Cardiac muscle cell (in vitro differentiated cells and primary cell): ENCODE measurements at regions not wholly inside any gene's neighbourhood (a gene's known extent, or its start where the extent isn't known, plus 50 kb on each side); places are given as distances from the start of the nearest gene placed in this dataset.

Experiments used
- DNase-seq, 2 donors: peaks; one replicate each; pipeline versions ENCODE4 v3.0.0 to v3.0.0-alpha.2; 2010 to 2017; ENCODE audit warnings: low read depth in 1 of 2, low spot score in 1 of 2
- H3K27ac ChIP-seq: fragments of 200-600 bp; sonication (generic); 2 replicates; pipeline ENCODE4 v1.5.1; 2016
- H3K27me3 ChIP-seq: fragments of 200-600 bp; sonication (generic); 2 replicates; pipeline ENCODE4 v1.6.0; 2016; ENCODE audit warnings: control low read depth
- H3K36me3 ChIP-seq: fragments of 200-600 bp; sonication (generic); 2 replicates; pipeline ENCODE4 v1.5.1; 2016; ENCODE audit warnings: control low read depth
- H3K4me1 ChIP-seq: fragments of 200-600 bp; sonication (generic); 2 replicates; pipeline ENCODE4 v1.8.1; 2017; ENCODE audit warnings: low read depth, mild to moderate bottlenecking, mixed run types
- H3K4me3 ChIP-seq: fragments of 200-600 bp; sonication (generic); 2 replicates; pipeline ENCODE4 v1.5.1; 2016; ENCODE audit warnings: mild to moderate bottlenecking
- H3K9me3 ChIP-seq: fragments of 200-600 bp; sonication (generic); 2 replicates; pipeline ENCODE4 v1.5.1; 2017; ENCODE audit warnings: low read depth, mild to moderate bottlenecking, control low read depth
- TF ChIP-seq, protein P1 (sequence below): IDR thresholded peaks from 2 replicates; pipeline ENCODE4 v1.5.1; 2012; ENCODE audit warnings: low read depth, mild to moderate bottlenecking, low read length

DNA sequence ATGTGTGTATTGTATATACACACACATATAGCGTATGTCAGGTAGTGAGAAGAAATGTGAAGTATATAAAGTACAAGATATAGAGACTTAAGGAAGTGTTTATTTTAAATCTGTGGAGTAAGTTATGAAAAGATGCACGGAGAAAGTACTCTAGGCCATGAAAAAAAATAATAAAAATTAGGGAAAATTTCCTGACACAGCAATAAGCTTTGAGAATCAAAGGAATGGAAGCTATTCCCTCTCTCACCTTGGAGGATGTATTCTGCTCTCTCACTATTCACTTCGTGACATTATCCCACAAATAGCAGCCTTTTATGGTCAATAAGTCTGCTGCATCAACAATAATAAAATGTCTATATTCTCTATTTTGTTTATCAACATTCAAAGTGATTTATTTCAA is 700.4 kb upstream of the RGS18 start:
- Histone ChIP-seq H3K9me3 (no peaks in the 10 kb centered on the region), H3K27me3 (no peaks in the 10 kb centered on the region), H3K36me3 (no peaks in the 10 kb centered on the region), H3K4me1 (no peaks in the 10 kb centered on the region), H3K4me3 (no peak overlapping the region), H3K27ac (no peak overlapping the region)
- no peak for DNase-seq
- TF ChIP-seq, protein P1, sequence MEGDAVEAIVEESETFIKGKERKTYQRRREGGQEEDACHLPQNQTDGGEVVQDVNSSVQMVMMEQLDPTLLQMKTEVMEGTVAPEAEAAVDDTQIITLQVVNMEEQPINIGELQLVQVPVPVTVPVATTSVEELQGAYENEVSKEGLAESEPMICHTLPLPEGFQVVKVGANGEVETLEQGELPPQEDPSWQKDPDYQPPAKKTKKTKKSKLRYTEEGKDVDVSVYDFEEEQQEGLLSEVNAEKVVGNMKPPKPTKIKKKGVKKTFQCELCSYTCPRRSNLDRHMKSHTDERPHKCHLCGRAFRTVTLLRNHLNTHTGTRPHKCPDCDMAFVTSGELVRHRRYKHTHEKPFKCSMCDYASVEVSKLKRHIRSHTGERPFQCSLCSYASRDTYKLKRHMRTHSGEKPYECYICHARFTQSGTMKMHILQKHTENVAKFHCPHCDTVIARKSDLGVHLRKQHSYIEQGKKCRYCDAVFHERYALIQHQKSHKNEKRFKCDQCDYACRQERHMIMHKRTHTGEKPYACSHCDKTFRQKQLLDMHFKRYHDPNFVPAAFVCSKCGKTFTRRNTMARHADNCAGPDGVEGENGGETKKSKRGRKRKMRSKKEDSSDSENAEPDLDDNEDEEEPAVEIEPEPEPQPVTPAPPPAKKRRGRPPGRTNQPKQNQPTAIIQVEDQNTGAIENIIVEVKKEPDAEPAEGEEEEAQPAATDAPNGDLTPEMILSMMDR: no peak

DNA sequence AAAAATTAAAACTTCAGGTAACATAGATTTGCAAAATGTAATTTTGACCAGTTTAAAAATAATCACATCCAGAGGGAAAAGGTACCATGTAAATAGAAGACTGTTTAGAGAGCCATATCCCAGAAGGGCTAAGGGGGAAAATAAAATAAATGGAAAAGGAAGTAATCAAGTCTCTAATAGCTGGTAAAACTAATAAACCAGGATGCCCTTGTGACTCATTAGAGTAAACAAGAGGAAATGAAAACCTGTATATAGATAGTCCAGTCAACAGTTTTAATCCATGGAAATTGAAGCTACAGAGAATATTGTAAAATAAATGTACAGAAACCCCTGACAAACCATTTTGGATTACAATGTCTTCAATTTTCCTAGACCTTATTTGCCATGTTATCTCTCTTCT is 698.0 kb upstream of the RGS18 start:
- Histone ChIP-seq H3K9me3 (no peaks in the 10 kb centered on the region), H3K27ac (no peak overlapping the region)
- TF ChIP-seq, protein P1: no peak

GRCh38 chr1:191483988-191484387 is 674.3 kb upstream of the RGS18 start:
- TF ChIP-seq, protein P1: no peak
- Histone ChIP-seq H3K4me1 (no peaks in the 10 kb centered on the region), H3K27me3 (no peaks in the 10 kb centered on the region), H3K27ac (no peak overlapping the region), H3K4me3 (no peak overlapping the region), H3K9me3 (no peaks in the 10 kb centered on the region), H3K36me3 (no peaks in the 10 kb centered on the region)
- DNase-seq: no peak

More for the DNA sequence above, 698.0 kb upstream of the RGS18 start:
- no peak for DNase-seq
- no peak overlapping the region for H3K4me3 ChIP-seq
- H3K4me1 ChIP-seq: no peaks in the 10 kb centered on the region
- H3K27me3 ChIP-seq: no peaks in the 10 kb centered on the region
- no peaks in the 10 kb centered on the region for H3K36me3 ChIP-seq

GRCh38 chr1:191490303-191490702 is 668.0 kb upstream of the RGS18 start:
- no peak overlapping the region for H3K27ac ChIP-seq
- no peaks in the 10 kb centered on the region for H3K36me3 ChIP-seq
- no peaks in the 10 kb centered on the region for H3K27me3 ChIP-seq
- H3K9me3 ChIP-seq: no peaks in the 10 kb centered on the region
- no peak overlapping the region for H3K4me3 ChIP-seq
- no peak for DNase-seq
- TF ChIP-seq, protein P1: no peak
- H3K4me1 ChIP-seq: no peaks in the 10 kb centered on the region

DNA sequence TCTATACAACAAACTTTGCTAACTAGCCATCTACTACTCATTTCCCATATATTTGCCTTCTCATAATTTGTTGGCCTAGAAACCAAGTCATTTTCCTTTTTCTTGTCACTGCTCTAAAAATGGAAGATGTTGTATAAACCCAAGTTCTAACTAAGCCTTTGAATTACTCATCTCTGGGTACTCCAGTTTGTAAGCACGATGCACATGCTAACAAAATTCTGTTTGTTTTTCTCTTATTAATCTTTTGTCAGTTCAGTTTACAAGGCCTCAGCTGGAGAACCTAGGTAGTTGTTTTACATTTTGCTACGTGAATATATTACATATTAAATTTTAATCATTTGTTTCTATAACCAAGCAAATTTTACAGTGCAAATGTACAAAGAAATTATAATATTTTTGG is 663.2 kb upstream of the RGS18 start:
- DNase-seq: no peak
- Histone ChIP-seq H3K27me3 (no peaks in the 10 kb centered on the region), H3K36me3 (no peaks in the 10 kb centered on the region), H3K9me3 (no peaks in the 10 kb centered on the region), H3K27ac (no peak overlapping the region), H3K4me3 (no peak overlapping the region), H3K4me1 (no peaks in the 10 kb centered on the region)
- TF ChIP-seq, protein P1: no peak

- H3K36me3 ChIP-seq: no peaks in the 10 kb centered on the region
- H3K4me3 ChIP-seq: no peak overlapping the region
- H3K27me3 ChIP-seq: no peaks in the 10 kb centered on the region
- no peak overlapping the region for H3K27ac ChIP-seq
- TF ChIP-seq, protein P1: no peak
- no peaks in the 10 kb centered on the region for H3K4me1 ChIP-seq
- DNase-seq: peak in 1 of 2 donors; percentile 14
- no peaks in the 10 kb centered on the region for H3K9me3 ChIP-seq
Measured at GRCh38 chr1:191498318-191498717, 659.9 kb upstream of the RGS18 start.
